ENCODE measurements at regions not wholly inside any gene's neighbourhood (a gene's known extent, or its start where the extent isn't known, plus 50 kb on each side); places are given as distances from the start of the nearest gene placed in this dataset.

DNA sequence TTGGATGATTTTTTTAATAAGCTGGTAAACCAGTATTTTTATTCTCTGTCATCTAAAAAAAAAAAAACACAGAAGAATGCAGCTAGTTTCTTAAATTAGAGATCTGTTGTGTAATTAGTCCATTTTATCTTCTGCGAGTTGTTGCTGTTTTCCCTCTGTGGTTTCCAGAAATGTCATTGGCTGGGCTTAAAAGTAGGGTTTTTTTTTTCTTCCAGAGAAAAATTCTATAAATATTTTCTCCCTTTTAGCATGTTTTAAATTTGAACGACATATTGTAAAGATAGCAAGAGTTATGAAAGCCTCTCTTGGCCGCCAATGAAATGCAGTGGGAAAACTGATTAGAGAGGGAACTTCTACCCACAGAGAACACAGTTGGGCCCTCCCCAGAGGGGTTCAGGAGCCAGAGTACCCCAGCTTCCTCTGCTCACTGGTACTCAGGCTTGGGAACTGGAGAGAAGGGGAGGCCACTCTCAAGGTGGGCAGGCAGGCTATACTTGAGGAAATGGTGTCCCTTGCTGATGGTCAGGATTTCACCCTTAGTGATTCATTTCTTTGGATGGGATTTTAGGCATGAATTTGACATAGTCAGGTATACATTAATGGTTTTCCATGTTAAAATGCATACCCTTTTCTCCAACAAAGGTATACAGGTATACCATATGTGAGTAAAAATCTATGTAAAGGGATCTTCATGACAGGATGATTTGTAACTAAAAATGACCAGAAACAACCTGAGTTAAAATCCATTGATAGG is 166.1 kb downstream of the BCOR start:
- TF ChIP-seq, protein P1, sequence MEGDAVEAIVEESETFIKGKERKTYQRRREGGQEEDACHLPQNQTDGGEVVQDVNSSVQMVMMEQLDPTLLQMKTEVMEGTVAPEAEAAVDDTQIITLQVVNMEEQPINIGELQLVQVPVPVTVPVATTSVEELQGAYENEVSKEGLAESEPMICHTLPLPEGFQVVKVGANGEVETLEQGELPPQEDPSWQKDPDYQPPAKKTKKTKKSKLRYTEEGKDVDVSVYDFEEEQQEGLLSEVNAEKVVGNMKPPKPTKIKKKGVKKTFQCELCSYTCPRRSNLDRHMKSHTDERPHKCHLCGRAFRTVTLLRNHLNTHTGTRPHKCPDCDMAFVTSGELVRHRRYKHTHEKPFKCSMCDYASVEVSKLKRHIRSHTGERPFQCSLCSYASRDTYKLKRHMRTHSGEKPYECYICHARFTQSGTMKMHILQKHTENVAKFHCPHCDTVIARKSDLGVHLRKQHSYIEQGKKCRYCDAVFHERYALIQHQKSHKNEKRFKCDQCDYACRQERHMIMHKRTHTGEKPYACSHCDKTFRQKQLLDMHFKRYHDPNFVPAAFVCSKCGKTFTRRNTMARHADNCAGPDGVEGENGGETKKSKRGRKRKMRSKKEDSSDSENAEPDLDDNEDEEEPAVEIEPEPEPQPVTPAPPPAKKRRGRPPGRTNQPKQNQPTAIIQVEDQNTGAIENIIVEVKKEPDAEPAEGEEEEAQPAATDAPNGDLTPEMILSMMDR (IDR thresholded peaks at IDR 0.05), result no peak
- TF ChIP-seq POLR2AphosphoS5 (IDR thresholded peaks at IDR 0.05; ENCODE audit: low read depth, low read length), result no peak
- no peak for TF ChIP-seq USF2 (IDR thresholded peaks at IDR 0.05; ENCODE audit: borderline replicate concordance, low read depth, low read length)
- TF ChIP-seq TEAD4 (IDR thresholded peaks at IDR 0.05; ENCODE audit: borderline replicate concordance, insufficient read depth), result no peak
- TF ChIP-seq RCOR1 (IDR thresholded peaks at IDR 0.05; ENCODE audit: low read length), result no peak
- TF ChIP-seq FOXJ3 (CRISPR knock-in tag; IDR thresholded peaks at IDR 0.05), result no peak
- TF ChIP-seq, protein P2, sequence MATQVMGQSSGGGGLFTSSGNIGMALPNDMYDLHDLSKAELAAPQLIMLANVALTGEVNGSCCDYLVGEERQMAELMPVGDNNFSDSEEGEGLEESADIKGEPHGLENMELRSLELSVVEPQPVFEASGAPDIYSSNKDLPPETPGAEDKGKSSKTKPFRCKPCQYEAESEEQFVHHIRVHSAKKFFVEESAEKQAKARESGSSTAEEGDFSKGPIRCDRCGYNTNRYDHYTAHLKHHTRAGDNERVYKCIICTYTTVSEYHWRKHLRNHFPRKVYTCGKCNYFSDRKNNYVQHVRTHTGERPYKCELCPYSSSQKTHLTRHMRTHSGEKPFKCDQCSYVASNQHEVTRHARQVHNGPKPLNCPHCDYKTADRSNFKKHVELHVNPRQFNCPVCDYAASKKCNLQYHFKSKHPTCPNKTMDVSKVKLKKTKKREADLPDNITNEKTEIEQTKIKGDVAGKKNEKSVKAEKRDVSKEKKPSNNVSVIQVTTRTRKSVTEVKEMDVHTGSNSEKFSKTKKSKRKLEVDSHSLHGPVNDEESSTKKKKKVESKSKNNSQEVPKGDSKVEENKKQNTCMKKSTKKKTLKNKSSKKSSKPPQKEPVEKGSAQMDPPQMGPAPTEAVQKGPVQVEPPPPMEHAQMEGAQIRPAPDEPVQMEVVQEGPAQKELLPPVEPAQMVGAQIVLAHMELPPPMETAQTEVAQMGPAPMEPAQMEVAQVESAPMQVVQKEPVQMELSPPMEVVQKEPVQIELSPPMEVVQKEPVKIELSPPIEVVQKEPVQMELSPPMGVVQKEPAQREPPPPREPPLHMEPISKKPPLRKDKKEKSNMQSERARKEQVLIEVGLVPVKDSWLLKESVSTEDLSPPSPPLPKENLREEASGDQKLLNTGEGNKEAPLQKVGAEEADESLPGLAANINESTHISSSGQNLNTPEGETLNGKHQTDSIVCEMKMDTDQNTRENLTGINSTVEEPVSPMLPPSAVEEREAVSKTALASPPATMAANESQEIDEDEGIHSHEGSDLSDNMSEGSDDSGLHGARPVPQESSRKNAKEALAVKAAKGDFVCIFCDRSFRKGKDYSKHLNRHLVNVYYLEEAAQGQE (IDR thresholded peaks at IDR 0.05; ENCODE audit: low read depth, low read length), result no peak
- no peak for TF ChIP-seq EZH2phosphoT487 (IDR thresholded peaks at IDR 0.05; ENCODE audit: borderline replicate concordance, low read depth)
- no peak for TF ChIP-seq JUND (IDR thresholded peaks at IDR 0.05)
- TF ChIP-seq TCF12 (IDR thresholded peaks at IDR 0.05), result no peak
- TF ChIP-seq PBX3 (IDR thresholded peaks at IDR 0.05), result no peak
- TF ChIP-seq CHD2 (IDR thresholded peaks at IDR 0.05; ENCODE audit: low read length, partially characterized antibody), result no peak
- no peak for TF ChIP-seq RFX5 (IDR thresholded peaks at IDR 0.05; ENCODE audit: low read length)
- no peak for TF ChIP-seq YY1 (IDR thresholded peaks at IDR 0.05; ENCODE audit: low read depth)
